Caco-2 (cell line): ENCODE measurements at regions not wholly inside any gene's neighbourhood (a gene's known extent, or its start where the extent isn't known, plus 50 kb on each side); places are given as distances from the start of the nearest gene placed in this dataset.

Experiments used
- BruUV-seq: library from RNA; stranded (reverse); fragments of 400-500 nt; replicated peaks from 2 replicates; lab custom pipeline; 2021; lab: Mats Ljungman, UMichigan
- CTCF ChIA-PET: fragments of 300-600 bp; sonication (Branson Sonifier 250); formaldehyde crosslinking; loops from one replicate; lab custom pipeline; 2022; ENCODE audit warnings: antibody characterized with exemption; lab: Charles Lee
- POLR2A ChIA-PET: fragments of 300-600 bp; sonication (Branson Sonifier 250); formaldehyde crosslinking; loops from one replicate; lab custom pipeline; 2022; ENCODE audit warnings: antibody characterized with exemption; lab: Charles Lee
- DNase-seq, 2 experiments: peaks; one replicate each; pipeline versions ENCODE4 v3.0.0 to v3.0.0-alpha.2; 2020 to 2022
- H3K27me3 ChIP-seq: replicated peaks from 2 replicates; pipeline ENCODE4 v1.6.0; 2011; ENCODE audit warnings: low read length; ENCODE audit not compliant: control insufficient read depth, insufficient read depth
- H3K36me3 ChIP-seq: 2 replicates; pipeline ENCODE4 v1.5.1; 2011; ENCODE audit warnings: low read length; ENCODE audit not compliant: control insufficient read depth, insufficient read depth
- H3K4me1 ChIP-seq: fragments of 250-450 bp; sonication (Bioruptor Pico); 2 replicates; pipeline ENCODE4 v1.5.1; 2020; ENCODE audit warnings: mild to moderate bottlenecking
- H3K4me3 ChIP-seq: 2 replicates; pipeline ENCODE4 v1.5.1; 2011; ENCODE audit warnings: low read depth, mild to moderate bottlenecking, control low read depth, low read length
- H3K9me3 ChIP-seq: fragments of 250-450 bp; sonication (Bioruptor Pico); 2 replicates; pipeline ENCODE4 v1.5.1; 2020; ENCODE audit warnings: mild to moderate bottlenecking, moderate library complexity
- H3K27ac Mint-ChIP-seq: one replicate; pipeline ENCODE4 v1.8.0; 2022; ENCODE audit warnings: mixed read lengths; ENCODE audit not compliant: unreplicated experiment
- H3K27me3 Mint-ChIP-seq: one replicate; pipeline ENCODE4 v1.8.0; 2022; ENCODE audit warnings: mixed read lengths; ENCODE audit not compliant: insufficient read depth, unreplicated experiment
- H3K36me3 Mint-ChIP-seq: one replicate; pipeline ENCODE4 v1.8.0; 2022; ENCODE audit warnings: mild to moderate bottlenecking, mixed read lengths; ENCODE audit not compliant: insufficient read depth, unreplicated experiment
- H3K4me1 Mint-ChIP-seq: one replicate; pipeline ENCODE4 v1.8.0; 2022; ENCODE audit warnings: low read depth, mixed read lengths; ENCODE audit not compliant: unreplicated experiment
- H3K4me3 Mint-ChIP-seq: one replicate; pipeline ENCODE4 v1.8.0; 2022; ENCODE audit warnings: mild to moderate bottlenecking, moderate library complexity, mixed read lengths; ENCODE audit not compliant: unreplicated experiment
- H3K9me3 Mint-ChIP-seq: one replicate; pipeline ENCODE4 v1.8.0; 2022; ENCODE audit warnings: mixed read lengths; ENCODE audit not compliant: unreplicated experiment
- CTCF ChIP-seq, 2 experiments: fragments of 200-600 bp in 1 of 2; IDR thresholded peaks; 1 replicate in 1 of 2; 2 replicates in 1 of 2; pipeline versions ENCODE4 v1.5.1 to v1.8.0; 2011 to 2022; ENCODE audit warnings: antibody characterized with exemption in 1 of 2, control low read depth in 1 of 2, inconsistent platforms in 1 of 2, low read depth in 1 of 2, low read length in 1 of 2, mild to moderate bottlenecking in 1 of 2, moderate library complexity in 1 of 2; ENCODE audit not compliant: insufficient read depth in 1 of 2, severe bottlenecking in 1 of 2, unreplicated experiment in 1 of 2
- intact Hi-C: fragments of 100-400 bp; cut with micrococcal nuclease; formaldehyde crosslinking; loops from one replicate; pipeline ENCODE4 v1.10.0; 2022; ENCODE audit not compliant: unreplicated experiment

DNA sequence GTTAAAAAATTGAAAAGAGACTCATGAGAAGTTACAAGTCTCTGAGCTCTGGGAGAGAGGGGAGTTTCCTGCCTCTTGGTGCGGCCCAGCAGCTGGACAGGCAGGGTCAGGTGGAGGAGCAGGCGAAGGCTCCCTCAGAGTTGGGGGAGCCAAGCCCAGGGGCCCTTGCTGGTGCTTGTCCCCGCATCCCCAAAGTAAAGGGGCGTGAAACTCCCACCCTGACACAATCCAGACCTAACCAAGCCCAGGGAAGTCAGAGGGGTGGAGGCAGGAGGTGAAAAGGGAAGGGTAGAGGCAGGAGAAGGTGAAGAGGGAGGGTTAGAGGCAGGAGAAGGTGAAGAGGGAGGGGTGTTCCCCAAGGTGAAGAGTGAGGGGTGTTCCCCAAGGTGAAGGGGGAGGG, 322.8 kb downstream of the GLRX3 start:
- ChIA-PET POLR2A (no interaction called here), CTCF (no interaction called here)
- BruUV-seq = no TSS peak
- H3K27me3 ChIP-seq = no peaks in the 10 kb centered on the region
- intact Hi-C loops = no loop called here
- TF ChIP-seq CTCF (IDR thresholded peaks at IDR 0.05; ENCODE audit: insufficient read depth in 1 of 2, low read depth in 1 of 2, low read length in 1 of 2, severe bottlenecking in 1 of 2, unreplicated experiment in 1 of 2) = no peak
- H3K4me1 Mint-ChIP-seq = no peaks in the 10 kb centered on the region
- peaks cover 10% of the 10 kb centered on the region for H3K27me3 Mint-ChIP-seq
- H3K27ac Mint-ChIP-seq = no peak overlapping the region
- H3K9me3 ChIP-seq = no peaks in the 10 kb centered on the region
- DNase-seq = no peak
- H3K4me3 Mint-ChIP-seq = no peak overlapping the region
- H3K9me3 Mint-ChIP-seq = peaks cover 13% of the 10 kb centered on the region
- H3K36me3 Mint-ChIP-seq = no peaks in the 10 kb centered on the region
- no peaks in the 10 kb centered on the region for H3K4me1 ChIP-seq
- no peaks in the 10 kb centered on the region for H3K36me3 ChIP-seq
- no peak overlapping the region for H3K4me3 ChIP-seq

DNA sequence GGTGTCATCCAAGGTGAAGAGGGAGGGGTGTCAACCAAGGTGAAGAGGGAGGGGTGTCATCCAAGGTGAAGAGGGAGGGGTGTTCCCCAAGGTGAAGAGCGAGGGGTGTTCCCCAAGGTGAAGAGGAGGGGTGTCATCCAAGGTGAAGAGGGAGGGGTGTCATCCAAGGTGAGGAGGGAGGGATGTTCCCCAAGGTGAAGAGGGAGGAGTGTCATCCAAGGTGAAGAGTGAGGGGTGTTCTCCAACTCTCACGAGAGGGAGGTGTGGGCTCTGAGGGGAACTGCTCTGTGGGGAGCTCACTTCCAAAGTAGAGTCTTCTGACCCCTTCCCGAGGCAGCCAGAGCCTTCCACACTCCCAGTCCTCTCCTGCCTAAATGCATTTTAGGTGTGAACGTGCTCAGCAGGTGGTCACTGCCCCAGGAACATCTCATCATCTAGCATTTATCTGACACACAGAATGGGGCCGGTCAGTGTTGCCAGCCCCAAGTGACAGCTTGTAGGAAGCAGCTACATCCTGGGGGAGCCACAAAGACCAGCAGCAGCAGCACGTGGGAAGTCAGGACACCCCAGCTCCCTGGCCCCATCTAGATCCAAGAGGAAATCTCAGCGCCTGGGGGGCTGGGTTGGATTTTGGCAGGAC, 323.8 kb downstream of the GLRX3 start:
- Histone ChIP-seq H3K9me3 (no peaks in the 10 kb centered on the region), H3K4me3 (no peak overlapping the region), H3K27me3 (no peaks in the 10 kb centered on the region), H3K36me3 (no peaks in the 10 kb centered on the region), H3K4me1 (no peaks in the 10 kb centered on the region)
- H3K27ac Mint-ChIP-seq = no peak overlapping the region
- POLR2A ChIA-PET = no interaction called here
- CTCF ChIA-PET = no interaction called here
- H3K9me3 Mint-ChIP-seq = peaks cover 13% of the 10 kb centered on the region
- H3K4me1 Mint-ChIP-seq = no peaks in the 10 kb centered on the region
- no peak overlapping the region for H3K4me3 Mint-ChIP-seq
- no TSS peak for BruUV-seq
- DNase-seq = no peak
- H3K36me3 Mint-ChIP-seq = no peaks in the 10 kb centered on the region
- no peak for TF ChIP-seq CTCF (IDR thresholded peaks at IDR 0.05; ENCODE audit: insufficient read depth in 1 of 2, low read depth in 1 of 2, low read length in 1 of 2, severe bottlenecking in 1 of 2, unreplicated experiment in 1 of 2)
- H3K27me3 Mint-ChIP-seq = peaks cover 10% of the 10 kb centered on the region
- intact Hi-C loops = no loop called here

- POLR2A ChIA-PET = no interaction called here
- Mint-ChIP-seq H3K4me3 (no peak overlapping the region), H3K36me3 (no peaks in the 10 kb centered on the region), H3K4me1 (no peaks in the 10 kb centered on the region), H3K9me3 (peaks cover 13% of the 10 kb centered on the region), H3K27me3 (peaks cover 7% of the 10 kb centered on the region), H3K27ac (no peak overlapping the region)
- CTCF ChIA-PET = no interaction called here
- intact Hi-C loops = no loop called here
- Histone ChIP-seq H3K4me3 (no peak overlapping the region), H3K36me3 (no peaks in the 10 kb centered on the region), H3K4me1 (no peaks in the 10 kb centered on the region), H3K27me3 (no peaks in the 10 kb centered on the region), H3K9me3 (no peaks in the 10 kb centered on the region)
- DNase-seq = no peak
- BruUV-seq = no TSS peak
- TF ChIP-seq CTCF (IDR thresholded peaks at IDR 0.05; ENCODE audit: insufficient read depth in 1 of 2, low read depth in 1 of 2, low read length in 1 of 2, severe bottlenecking in 1 of 2, unreplicated experiment in 1 of 2) = no peak
Observed at GRCh38 chr10:130461631-130462030, 325.4 kb downstream of the GLRX3 start.
